ENCODE measurements at regions not wholly inside any gene's neighbourhood (a gene's known extent, or its start where the extent isn't known, plus 50 kb on each side); places are given as distances from the start of the nearest gene placed in this dataset.
A peak's percentile ranks its signal among the peaks of the same experiment; 100 is the strongest.

DNA sequence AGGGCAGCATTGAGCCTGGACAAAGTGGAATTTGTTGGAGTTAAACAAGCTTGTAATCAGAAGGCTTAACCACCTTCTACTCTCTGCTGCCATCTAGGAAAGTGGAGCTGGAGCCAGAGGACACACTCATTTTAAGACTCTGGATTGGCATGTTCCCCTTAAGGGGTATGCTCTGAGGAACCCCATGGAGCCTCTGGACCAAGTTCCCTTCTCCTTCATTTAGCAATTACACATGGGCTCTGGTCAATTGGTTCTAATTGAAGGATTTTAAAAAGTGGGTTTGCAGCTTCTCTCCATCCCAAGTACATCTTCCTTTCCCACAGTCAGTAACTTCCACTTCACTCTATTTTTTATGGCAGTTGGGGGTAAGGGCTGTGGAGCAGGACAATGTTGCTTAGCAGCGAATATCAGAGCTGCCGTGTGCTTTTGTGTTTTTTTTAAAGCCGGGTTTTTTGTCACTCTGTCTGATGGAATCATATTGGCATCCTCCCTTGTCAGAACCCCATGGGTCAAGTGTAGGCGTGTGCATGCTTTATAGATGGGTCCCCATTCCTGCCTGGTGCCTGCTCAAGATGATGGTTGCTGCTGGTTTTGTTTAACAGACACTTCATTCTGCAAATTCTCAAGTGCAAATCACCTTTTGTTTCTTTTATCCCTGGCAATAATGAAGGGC lies 330.7 kb upstream of the ADAMTSL1 start:
- no peak for DNase-seq (ENCODE audit: insufficient read length, low spot score)
- TF ChIP-seq, protein P1, sequence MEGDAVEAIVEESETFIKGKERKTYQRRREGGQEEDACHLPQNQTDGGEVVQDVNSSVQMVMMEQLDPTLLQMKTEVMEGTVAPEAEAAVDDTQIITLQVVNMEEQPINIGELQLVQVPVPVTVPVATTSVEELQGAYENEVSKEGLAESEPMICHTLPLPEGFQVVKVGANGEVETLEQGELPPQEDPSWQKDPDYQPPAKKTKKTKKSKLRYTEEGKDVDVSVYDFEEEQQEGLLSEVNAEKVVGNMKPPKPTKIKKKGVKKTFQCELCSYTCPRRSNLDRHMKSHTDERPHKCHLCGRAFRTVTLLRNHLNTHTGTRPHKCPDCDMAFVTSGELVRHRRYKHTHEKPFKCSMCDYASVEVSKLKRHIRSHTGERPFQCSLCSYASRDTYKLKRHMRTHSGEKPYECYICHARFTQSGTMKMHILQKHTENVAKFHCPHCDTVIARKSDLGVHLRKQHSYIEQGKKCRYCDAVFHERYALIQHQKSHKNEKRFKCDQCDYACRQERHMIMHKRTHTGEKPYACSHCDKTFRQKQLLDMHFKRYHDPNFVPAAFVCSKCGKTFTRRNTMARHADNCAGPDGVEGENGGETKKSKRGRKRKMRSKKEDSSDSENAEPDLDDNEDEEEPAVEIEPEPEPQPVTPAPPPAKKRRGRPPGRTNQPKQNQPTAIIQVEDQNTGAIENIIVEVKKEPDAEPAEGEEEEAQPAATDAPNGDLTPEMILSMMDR (IDR thresholded peaks at IDR 0.05; ENCODE audit: insufficient read depth, missing control alignments) = peak; percentile 27
- no peak for FAIRE-seq

DNA sequence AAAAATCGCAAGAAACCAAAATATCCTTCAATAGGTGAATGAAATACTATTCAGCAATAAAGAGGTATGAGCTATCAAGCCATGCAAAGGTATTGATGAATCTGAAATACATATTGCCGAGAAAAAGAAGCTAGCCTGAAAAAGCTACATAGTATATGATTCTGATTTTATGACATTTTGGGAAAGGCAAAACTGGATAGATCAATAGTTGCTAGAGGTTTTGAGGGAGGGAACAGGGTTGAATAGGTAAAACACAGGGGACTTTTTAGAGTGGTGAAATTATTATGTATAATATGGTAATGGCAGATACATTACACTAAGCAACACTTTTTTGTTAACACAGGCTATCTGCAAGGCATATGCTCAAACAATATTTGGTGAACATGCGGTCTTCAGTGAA lies 327.6 kb upstream of the ADAMTSL1 start:
- FAIRE-seq = no peak
- TF ChIP-seq, protein P1 (IDR thresholded peaks at IDR 0.05; ENCODE audit: insufficient read depth, missing control alignments) = no peak
- no peak for DNase-seq (ENCODE audit: insufficient read length, low spot score)

DNA sequence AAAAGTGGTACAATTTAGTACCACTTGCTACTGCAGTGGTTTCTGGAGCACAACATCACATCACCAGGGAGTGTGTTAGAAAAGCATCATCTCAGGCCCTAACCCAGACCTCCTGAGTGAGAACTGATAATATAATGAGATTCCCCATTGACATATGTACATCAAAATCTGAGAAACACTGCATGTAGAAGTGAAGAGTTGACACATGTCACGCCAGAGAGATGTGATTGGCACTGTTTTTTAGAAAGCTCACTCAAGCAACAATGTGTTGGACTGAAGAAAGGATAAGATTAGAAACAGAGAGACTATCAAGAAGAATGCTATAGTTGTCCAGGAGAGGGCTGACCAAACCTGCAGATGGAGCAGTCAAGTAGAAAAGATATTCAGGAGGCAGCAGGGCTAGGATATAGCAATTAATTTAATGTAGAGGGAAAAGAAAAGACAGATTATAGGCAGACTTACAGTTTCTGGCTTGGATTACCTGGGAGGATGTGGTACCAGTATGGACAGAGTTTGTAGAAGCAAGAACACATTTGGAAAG lies 324.4 kb upstream of the ADAMTSL1 start:
- DNase-seq (ENCODE audit: insufficient read length, low spot score) (no peak), FAIRE-seq (no peak)
- TF ChIP-seq, protein P1 (IDR thresholded peaks at IDR 0.05; ENCODE audit: insufficient read depth, missing control alignments) = peak; percentile 6

DNA sequence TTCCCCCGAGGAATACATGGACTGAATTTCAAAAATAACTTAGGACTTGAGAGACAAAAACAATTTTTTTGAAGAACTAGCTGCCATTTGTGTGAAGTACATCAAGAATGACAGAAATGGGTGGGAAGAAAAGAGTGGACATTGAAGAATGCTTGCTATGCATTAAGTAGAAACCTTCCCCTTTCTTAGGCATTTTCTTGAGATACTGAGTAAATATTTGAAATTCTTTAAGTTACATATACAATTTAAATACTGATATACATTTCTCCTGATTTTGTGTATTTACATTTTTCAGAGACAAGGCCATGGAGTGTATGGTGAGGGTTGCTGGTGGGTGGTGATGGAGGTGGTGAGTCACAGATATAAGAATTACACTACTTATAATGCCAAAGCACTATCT lies 319.3 kb upstream of the ADAMTSL1 start:
- TF ChIP-seq, protein P1 (IDR thresholded peaks at IDR 0.05; ENCODE audit: insufficient read depth, missing control alignments) = no peak
- no peak for DNase-seq (ENCODE audit: insufficient read length, low spot score)
- FAIRE-seq = no peak

DNA sequence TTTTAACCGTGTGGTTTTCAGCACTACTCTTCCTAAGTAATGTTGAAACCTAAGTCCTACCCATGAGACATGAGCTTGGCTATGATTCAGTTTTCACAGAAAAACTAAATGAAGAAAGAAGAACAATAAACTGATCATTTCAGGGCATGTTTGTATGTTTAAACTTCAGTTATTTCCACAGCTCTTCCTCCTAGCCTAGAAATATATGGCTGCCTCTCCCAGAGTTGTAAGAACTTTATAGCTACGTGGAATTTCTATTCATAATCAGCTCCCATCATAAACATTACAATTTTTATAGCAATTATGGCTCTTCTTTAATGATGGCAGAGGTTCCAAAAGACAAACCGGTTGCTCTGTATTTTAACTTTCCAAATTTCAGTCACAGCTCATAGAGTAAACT lies 314.7 kb upstream of the ADAMTSL1 start:
- FAIRE-seq (no peak), DNase-seq (ENCODE audit: insufficient read length, low spot score) (no peak)
- TF ChIP-seq, protein P1 (IDR thresholded peaks at IDR 0.05; ENCODE audit: insufficient read depth, missing control alignments) = no peak

DNA sequence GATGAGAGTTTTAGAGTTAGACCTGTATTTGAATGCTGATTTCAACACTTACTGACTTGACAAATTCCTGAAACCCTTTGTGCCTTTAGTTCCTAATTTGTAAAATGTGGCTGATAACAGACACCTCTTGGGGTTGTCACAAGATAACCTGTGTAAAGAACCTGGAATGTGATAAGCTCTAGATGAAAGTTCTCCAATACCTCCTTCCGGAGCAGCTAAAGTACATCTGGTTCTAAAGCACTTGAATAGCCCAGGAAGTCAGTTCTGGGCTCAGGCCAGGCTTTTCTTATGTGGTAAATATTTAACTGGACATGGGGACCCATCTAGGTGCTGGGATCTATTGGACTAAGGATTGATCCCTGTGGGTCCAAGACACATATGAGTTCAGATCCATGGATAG lies 310.8 kb upstream of the ADAMTSL1 start:
- TF ChIP-seq, protein P1 (IDR thresholded peaks at IDR 0.05; ENCODE audit: insufficient read depth, missing control alignments) = no peak
- FAIRE-seq (no peak), DNase-seq (ENCODE audit: insufficient read length, low spot score) (no peak)

DNA sequence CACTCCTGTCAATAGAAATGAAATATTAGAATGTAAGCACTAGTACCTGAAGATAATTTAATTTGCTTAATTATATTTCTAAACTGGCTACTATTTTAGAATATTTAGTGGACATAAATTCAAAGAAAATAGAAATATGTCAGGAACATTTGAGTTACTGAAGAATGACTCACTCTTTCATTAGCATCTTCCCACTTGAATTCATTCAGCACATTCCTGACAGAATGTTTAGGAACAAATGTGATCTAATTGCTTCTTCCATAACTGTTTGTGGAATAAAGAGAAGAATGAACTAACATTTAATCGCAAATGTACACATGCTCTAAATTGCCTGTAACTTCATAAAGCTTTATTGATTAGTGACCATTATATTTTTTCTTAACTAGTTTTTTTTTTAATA lies 306.2 kb upstream of the ADAMTSL1 start:
- no peak for FAIRE-seq
- TF ChIP-seq, protein P1 (IDR thresholded peaks at IDR 0.05; ENCODE audit: insufficient read depth, missing control alignments) = no peak
- no peak for DNase-seq (ENCODE audit: insufficient read length, low spot score)

Data from D721Med (cell line).